SHP77 treated with DMSO at 0.1 percent for 48 hours (cell line): ENCODE measurements at regions not wholly inside any gene's neighbourhood (a gene's known extent, or its start where the extent isn't known, plus 50 kb on each side); places are given as distances from the start of the nearest gene placed in this dataset.
"Not testable (repeated sequence)": the region's sequence is repeated elsewhere in the genome, so short reads cannot be mapped to it uniquely, and the experiment has no call there.

Experiments used
- DNase-seq: peaks from one replicate; lab custom pipeline; 2025; lab: John Stamatoyannopoulos, UW

- no peak for DNase-seq
Observed at GRCh38 chr7:85714951-85715350, 528.1 kb upstream of the SEMA3D start.

- DNase-seq = no peak
Observed at GRCh38 chr7:85714043-85714578, 527.3 kb upstream of the SEMA3D start.

DNA sequence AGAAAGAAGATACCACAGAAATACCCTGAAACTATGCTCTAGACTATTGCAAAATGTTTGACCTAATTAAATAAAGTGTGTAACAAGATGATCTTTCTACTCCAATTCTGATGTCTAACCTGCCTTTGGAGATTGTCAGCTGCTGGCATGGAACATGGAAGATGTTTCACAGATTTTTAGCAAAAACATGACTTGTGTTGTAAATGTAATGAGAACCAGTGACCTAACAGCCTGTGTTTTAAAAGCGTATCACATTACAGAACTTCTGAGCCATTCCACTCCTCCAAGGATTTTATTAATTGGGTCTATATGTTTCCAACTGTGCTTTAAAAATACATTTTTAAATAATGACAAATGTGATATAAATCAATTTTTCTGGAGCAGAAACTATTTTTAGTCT lies 526.3 kb upstream of the SEMA3D start:
- no peak for DNase-seq

DNA sequence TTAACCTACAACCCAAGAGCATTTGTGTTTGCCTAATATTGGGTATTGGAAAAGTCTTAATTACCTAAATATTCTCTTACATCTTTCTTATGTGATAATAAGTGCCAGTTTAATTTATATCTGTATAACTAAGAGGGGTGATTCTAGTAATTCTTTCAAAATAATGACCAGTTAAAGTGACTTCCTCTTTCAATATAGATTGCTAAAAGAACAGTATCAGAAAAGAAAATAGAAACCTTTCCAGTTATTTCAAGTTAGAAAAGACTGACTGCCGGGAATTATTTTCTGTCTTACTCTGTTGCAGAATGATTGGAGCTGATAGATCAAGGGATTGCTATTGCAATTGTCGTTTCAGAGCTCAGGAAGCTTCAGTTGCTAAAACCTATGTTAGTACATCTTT lies 525.0 kb upstream of the SEMA3D start:
- DNase-seq = no peak

- DNase-seq = no peak
Observed at GRCh38 chr7:85710960-85711359, 524.1 kb upstream of the SEMA3D start.

DNA sequence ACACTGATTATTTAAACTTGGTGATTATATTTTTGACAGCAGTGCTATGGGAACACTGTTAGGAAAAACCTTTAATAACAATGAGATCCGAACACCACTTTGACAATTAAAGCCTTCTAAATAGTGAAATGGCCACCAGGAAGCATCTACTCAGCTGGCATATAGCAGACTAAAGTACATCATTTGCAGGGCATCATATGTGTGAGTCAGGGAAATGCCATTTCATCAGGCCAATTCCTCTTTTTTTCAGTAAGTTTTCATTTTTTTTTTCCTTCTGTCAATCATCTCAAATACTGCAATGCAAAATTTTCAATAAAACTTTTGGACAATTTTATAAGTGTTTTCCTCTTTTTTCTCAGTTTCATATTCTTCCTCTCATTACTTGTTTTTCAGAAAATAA lies 521.4 kb upstream of the SEMA3D start:
- DNase-seq = no peak

DNA sequence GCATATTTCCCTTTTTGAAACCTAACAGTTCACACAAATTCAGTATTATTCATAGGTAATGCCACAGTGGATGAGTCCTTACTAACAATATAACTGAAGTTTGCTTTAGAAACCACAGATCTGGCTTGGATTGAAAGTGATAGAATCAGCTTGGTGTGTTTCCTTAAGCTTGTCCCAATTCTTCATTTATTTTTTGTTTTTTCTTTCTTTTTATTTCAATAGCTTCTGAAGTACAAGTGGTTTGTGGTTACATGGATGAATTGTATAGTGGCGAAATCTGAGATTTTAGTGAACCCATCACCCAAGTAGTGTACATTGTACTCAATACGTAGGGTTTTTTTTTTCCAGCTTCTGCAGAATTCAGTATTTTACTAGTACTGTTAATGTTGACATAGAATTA lies 518.2 kb upstream of the SEMA3D start:
- no peak for DNase-seq

GRCh38 chr7:85703251-85704010 lies 516.6 kb upstream of the SEMA3D start:
- DNase-seq = no peak

- DNase-seq = no peak
Observed at GRCh38 chr7:85702348-85702747, 515.5 kb upstream of the SEMA3D start.

GRCh38 chr7:85699482-85699881 lies 512.6 kb upstream of the SEMA3D start:
- DNase-seq = no peak

GRCh38 chr7:85695533-85695932 lies 508.7 kb upstream of the SEMA3D start:
- no peak for DNase-seq

- DNase-seq = no peak
Observed at GRCh38 chr7:85695041-85695440, 508.2 kb upstream of the SEMA3D start.

DNA sequence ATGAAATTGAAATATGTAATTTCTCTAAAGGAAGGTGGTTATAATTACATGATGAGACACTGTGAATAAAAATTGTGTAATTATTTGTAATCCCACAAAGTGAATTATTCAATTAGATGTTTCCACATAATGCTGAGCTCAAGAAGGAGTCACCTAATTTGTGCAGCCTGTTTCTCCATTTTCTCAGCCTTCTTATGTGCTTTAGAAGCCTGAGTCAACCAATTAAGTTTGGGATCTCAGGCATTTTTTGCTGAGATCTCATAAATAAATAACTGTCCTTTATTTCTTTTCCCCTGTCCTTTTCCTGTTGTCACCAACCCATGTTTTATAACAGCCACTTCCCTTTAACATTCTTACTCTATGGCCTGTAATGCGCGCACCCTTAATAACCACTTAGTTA lies 506.5 kb upstream of the SEMA3D start:
- DNase-seq = no peak

- DNase-seq = no peak
Observed at GRCh38 chr7:85688712-85689111, 501.9 kb upstream of the SEMA3D start.

GRCh38 chr7:85686401-85687181 lies 499.7 kb upstream of the SEMA3D start:
- no peak for DNase-seq

DNA sequence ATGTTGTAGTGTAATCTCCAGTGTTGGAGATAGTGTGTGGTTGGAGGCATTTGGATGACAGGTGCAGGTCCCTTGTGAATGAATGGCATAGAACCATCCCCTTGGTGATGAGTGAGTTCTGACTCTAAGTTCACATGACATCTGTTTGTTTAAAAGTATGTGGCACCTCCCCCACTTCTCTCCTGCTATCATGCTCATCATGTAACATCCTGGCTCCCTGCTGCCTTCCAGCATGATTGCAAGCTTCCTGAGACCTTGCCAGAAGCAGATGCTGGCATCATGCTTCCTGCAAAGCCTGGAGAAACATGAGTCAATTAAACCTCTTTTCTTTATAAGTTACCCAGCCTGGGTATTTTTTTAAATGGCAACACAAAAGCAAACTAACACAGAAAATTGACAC lies 499.0 kb upstream of the SEMA3D start:
- no peak for DNase-seq

GRCh38 chr7:85682833-85683620 lies 496.2 kb upstream of the SEMA3D start:
- DNase-seq = no peak

GRCh38 chr7:85681241-85681640 lies 494.4 kb upstream of the SEMA3D start:
- no peak for DNase-seq

- not testable (repeated sequence) for DNase-seq
Observed at GRCh38 chr7:85675093-85675492, 488.2 kb upstream of the SEMA3D start.

DNA sequence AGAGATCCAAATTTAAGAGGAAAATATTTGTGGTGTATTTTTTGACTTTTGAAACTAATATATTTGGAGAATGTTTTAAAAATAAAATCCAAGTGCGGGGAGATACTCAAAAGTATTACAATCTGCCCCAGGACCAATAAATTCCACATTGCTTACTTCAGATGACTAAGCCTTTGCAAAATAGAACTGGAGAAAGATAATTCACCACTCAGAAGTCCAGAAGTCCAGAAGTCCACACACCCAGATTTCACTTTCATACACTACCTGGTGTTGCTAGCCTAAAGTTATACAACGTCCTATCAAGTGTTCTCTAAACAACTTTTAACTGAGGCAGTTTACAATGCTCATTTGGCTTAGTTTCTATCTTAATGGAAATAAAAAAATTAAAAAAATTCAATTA lies 487.0 kb upstream of the SEMA3D start:
- DNase-seq = no peak

DNA sequence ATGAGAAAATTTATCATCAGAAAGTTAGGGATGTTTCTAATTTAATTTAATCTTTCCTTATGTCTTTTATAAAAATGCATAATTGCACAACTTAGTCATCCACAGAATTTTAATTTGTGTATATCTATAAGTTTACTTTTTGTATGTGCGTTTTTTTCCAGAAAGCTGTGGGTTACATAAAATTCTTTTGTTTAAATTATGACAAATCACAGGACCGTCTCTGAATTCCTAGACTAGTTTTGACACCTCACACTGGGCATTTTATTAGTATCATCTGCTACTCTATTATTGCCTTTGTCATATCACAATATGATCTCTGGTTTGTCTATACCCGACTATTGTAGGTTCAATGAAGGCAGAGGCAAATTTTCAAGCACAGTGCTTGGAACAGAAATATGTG lies 482.4 kb upstream of the SEMA3D start:
- no peak for DNase-seq

- no peak for DNase-seq
Observed at GRCh38 chr7:85664341-85664740, 477.5 kb upstream of the SEMA3D start.

DNA sequence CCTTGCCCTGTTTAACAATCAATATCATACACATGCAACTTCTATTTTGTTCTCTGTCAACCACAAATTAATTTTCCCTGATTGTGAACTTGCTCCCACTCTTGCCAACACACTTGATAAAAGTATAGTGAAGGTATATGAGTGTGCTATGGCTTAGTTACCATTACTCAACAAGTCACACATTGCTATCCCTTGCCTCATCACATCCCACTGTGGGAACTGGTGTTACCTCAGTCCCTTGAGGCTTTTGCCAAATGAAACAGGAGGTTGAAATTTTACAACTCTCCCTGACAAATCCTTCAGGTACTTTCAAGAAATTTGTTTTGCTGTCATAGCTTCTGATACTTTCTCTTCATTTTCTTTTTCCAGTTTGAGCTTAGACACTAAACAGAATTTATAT lies 472.5 kb upstream of the SEMA3D start:
- DNase-seq = no peak
